ENCODE measurements at regions not wholly inside any gene's neighbourhood (a gene's known extent, or its start where the extent isn't known, plus 50 kb on each side); places are given as distances from the start of the nearest gene placed in this dataset.

DNA sequence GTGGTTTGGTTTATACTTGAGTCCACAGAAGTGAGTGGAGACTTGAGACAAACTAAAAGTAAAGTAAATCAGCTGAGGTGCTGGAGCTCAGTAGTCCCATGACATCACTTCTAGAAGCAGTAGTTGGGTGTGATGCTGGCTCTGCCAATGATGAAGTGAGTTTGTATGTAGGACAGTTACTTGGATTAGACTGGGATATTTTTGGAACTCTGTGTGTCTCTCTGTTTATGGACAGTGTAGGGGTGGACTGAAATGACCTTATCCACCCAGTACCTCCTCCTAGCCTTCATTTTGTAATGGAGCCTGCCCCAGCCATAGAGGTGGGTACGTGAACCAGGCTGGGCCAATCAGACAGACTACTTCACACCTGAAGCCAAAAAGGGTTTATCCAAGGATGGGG lies 52.2 kb downstream of the POLR1D start:
- ATAC-seq, result no peak
- DNase-seq (ENCODE audit: low spot score), result no peak

- ATAC-seq (no peak), DNase-seq (ENCODE audit: low spot score) (no peak)
These were observed 56.8 kb downstream of the POLR1D start for GRCh38 chr13:27678306-27679040.

DNA sequence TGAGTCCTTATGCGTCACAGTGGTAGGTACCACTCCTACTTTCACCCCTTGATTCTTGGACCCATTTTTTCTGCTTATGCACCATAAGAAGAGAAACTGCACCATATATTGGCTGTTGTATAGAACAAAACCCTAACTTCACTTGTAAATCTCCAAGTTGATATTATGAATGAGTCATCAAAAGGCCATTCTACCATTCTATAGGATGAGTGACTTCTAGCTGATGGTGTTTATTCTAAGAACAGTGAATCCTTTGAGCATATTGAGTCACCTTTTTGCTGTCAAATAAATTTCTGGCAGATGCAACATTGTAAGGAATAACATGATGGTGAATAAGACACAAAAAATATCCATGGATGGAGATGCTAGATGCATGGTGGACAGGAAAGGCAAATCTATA lies 57.7 kb downstream of the POLR1D start:
- ATAC-seq (no peak), DNase-seq (ENCODE audit: low spot score) (no peak)

GRCh38 chr13:27679896-27680295 lies 58.2 kb downstream of the POLR1D start:
- no peak for ATAC-seq
- no peak for DNase-seq (ENCODE audit: low spot score)

DNA sequence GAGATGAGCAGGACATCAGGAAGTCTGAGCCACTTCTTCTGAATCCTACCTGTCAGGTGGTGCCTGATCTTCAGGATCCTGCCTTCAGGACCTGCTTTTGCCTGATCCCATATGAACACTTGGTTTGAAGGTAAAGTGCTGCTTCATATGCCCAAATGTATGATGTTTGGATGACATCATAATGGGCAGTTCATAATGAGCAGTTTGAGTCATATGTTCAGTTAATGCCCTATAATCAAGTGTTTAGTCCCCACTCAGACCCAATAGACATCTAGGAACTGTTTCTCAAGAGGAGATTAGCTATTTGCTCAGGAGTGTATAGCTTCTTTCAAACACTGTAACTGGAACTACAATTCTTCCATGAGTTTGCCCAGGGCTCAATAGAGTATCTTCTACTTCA lies 58.8 kb downstream of the POLR1D start:
- ATAC-seq (no peak), DNase-seq (ENCODE audit: low spot score) (no peak)

DNA sequence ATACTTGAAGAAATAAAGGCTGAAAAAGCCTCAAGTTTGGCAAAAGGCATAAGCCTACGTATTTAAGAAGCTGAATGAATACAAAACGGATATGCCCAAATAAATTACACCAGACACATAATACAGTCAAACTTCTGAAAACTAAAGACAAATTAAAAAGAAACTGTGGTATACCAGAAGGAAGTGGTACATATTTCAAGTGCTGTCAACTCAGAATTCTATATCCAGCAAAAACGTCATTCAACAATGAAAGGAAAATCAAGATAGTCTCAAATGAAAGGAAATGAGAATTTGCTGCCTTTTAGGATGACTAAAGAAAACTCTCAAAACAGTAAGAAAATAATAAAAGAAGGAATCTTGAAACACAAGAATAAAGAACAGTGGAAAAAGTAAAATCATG lies 69.5 kb downstream of the POLR1D start:
- DNase-seq (ENCODE audit: low spot score) (no peak), ATAC-seq (no peak)

DNA sequence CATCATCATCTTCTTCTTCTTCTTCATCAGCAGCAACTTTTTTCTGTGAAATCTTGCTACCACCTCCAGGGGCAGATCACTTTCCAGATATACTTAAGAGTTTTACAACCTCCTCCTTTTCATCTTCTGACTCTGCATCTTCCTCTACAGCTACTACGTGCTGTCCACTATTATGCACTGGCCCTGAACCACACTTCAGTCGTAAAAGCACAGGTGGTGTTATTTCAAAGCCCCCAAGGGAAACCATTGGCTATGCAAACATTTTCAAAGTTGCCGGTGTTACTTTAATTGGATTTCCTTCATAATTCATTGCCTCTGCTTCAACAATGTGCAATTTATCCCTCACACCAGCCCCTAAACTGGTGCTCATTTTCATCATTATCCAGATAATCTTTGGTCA lies 75.0 kb downstream of the POLR1D start:
- DNase-seq (ENCODE audit: low spot score) (no peak), ATAC-seq (no peak)

- DNase-seq (ENCODE audit: low spot score), result no peak
- no peak for ATAC-seq
These were observed 78.3 kb downstream of the POLR1D start for GRCh38 chr13:27699952-27700351.

GRCh38 chr13:27704681-27705080 lies 83.0 kb downstream of the POLR1D start:
- ATAC-seq, result no peak
- no peak for DNase-seq (ENCODE audit: low spot score)

GRCh38 chr13:27708325-27708724 lies 84.0 kb upstream of the GSX1 start:
- no peak for DNase-seq (ENCODE audit: low spot score)
- ATAC-seq, result no peak

- DNase-seq (ENCODE audit: low spot score) (no peak), ATAC-seq (no peak)
These were observed 82.5 kb upstream of the GSX1 start for GRCh38 chr13:27709779-27710178.

GRCh38 chr13:27712421-27712820 lies 79.9 kb upstream of the GSX1 start:
- ATAC-seq (peak; percentile 89), DNase-seq (ENCODE audit: low spot score) (no peak)

- ATAC-seq, result no peak
These were observed 78.5 kb upstream of the GSX1 start for GRCh38 chr13:27713767-27714166.

GRCh38 chr13:27721681-27722080 lies 70.6 kb upstream of the GSX1 start:
- ATAC-seq, result no peak
- DNase-seq (ENCODE audit: low spot score), result no peak

More at GRCh38 chr13:27713767-27714166, 78.5 kb upstream of the GSX1 start:
- DNase-seq (ENCODE audit: low spot score), result no peak

- DNase-seq (ENCODE audit: low spot score), result no peak
- ATAC-seq, result no peak
These were observed 64.0 kb upstream of the GSX1 start for GRCh38 chr13:27728271-27728670.

DNA sequence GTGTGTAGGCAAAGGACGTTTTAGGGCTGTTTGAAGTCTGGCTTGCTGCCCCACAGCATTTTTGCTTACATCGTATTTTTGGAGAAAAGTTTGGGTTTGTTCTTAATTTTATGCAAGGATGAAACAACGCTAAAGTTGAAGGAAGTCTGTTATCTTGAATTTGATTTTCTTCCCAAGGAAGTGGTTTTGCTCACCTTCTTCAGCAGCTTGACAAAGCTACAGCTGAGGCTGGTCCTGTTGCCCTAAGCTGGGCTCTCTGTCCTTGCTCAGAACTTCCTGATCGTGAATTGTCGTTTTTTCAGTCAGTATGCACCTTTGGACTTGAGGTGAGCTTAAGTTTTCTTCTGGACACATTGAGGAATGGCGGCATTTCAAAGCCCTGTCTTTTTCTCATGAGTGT lies 62.1 kb upstream of the GSX1 start:
- DNase-seq (ENCODE audit: low spot score) (no peak), ATAC-seq (no peak)
